Fibroblast of skin of abdomen (primary cell): ENCODE measurements at regions not wholly inside any gene's neighbourhood (a gene's known extent, or its start where the extent isn't known, plus 50 kb on each side); places are given as distances from the start of the nearest gene placed in this dataset.
"Not testable (repeated sequence)": the region's sequence is repeated elsewhere in the genome, so short reads cannot be mapped to it uniquely, and the experiment has no call there.

Experiments used
- DNase-seq: peaks from one replicate; pipeline ENCODE4 v3.0.0-alpha.2; 2013

DNA sequence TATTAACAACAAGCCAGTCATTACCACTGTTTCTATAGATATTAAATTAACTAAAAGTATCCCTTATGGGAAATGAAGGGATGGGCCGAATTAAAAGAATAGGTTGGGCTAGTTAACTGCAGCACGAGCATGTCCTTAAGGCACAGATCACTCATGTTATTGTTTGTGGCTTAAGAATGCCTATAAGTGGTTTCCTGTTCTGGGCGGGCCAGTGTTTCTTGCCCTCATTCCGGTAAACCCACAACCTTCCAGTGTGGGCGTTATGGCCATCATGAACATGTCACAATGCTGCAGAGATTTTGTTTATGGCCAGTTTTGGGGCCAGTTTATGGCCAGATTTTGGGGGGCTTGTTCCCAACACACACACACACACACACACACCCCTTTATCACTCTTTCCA lies 705.4 kb upstream of the NCAM2 start:
- not testable (repeated sequence) for DNase-seq

DNA sequence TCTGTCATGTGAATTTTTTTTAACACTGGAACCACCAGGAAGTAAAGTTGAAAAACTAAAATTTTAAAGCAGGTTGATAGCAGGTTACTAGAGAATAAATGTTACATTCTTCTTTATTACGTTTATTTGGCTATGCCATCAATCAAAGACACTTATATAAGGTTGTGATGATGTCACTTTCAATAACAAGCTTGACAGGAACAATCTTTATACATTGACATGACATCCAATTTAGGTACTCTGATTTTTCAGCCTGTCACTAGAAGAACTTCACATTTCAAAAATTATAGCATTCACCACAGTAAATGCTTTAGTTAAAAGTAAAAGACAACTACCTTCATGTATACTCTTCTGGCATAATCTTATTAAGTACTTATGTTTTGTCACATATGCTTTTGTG lies 696.8 kb upstream of the NCAM2 start:
- DNase-seq, result no peak

DNA sequence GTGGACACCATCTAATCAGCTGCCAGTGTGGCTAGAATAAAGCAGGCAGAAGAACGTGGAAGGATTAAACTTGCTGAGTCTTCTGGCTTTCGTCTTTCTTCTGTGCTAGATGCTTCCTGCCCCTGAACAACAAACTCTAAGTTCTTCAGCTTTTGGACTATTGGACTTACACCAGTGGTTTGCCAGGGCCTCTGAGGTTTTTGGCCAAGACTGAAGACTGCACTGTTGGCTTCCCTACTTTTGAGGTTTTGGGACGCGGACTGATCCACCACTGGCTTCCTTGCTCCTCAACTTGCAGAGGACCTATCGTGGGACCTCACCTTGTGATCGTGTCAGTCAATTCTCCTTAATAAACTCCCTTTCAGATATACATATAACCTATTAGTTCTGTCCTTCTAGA lies 696.1 kb upstream of the NCAM2 start:
- DNase-seq, result no peak

DNA sequence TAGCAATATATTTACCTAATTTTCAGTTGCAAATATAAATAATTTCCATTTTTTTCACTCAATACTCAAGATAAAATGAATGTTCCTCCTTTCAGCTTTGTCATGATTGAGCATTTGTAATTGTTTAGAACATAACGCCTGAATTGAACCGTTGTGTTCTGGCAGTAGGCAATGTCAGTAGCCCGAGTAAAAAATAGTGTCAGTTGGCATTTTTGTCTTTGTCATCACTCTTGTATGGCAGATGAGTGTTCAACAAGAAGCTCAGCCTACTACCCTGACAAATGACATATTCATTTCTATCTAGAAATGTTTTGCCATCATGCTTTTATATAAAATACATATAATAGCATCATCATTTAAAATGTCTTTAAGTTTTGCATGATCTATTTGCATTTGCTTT lies 691.4 kb upstream of the NCAM2 start:
- no peak for DNase-seq

DNA sequence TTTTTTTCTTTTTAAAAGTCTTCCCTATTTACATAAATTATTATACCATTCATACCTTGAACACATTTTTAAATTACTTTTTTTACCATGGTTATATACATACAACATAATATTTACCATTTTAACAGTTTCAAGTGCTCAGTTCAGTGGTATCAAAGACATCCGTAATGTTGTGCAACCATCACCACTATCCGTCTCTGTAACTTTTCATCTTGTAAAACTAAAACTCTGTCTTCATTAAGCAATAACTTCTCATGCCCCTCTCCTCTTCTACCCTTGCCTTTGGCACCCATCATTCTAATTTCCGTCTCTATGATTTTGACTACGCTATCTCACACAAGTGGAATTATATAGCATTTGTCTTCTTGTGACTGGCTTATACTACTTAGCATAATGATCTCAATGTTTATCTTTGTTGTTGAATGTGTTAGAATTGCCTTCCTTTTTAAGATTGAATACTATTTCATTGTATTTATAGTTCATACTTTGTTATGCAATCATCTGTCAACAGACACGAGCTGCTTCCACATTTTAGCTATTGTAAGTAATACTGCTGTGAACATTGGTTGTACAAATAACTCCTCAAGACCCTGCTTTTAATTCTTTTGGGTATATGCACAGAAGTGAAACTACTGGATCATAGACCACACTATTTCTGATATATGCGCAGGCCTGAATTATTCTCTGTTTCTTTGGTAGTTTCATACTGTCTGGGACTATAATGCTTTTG lies 689.5 kb upstream of the NCAM2 start:
- no peak for DNase-seq

DNA sequence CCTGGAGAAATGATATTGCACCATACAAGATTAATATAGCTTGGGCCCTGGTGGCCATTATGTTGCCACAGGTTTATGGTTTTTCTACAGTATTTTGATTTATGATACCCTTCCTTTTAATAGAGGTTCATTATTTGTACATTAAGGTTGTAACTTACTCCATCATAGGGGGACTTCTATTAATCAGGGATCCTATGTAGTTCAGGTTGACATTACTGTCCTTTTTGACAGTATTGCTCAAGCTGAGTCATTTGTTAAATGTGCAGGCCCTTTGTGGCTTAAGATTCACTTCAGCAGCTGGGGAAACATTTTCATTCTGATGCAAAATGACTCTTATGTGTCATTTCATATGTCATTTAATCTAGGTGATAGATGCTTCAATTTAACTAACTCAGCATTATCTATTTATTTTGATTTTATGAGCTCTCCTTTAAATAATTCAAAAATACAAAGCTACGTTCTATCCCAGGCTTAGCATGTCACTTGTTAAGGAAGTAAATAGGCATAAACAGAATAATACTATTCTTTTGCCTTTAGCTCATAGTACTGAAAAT lies 686.9 kb upstream of the NCAM2 start:
- DNase-seq, result no peak

DNA sequence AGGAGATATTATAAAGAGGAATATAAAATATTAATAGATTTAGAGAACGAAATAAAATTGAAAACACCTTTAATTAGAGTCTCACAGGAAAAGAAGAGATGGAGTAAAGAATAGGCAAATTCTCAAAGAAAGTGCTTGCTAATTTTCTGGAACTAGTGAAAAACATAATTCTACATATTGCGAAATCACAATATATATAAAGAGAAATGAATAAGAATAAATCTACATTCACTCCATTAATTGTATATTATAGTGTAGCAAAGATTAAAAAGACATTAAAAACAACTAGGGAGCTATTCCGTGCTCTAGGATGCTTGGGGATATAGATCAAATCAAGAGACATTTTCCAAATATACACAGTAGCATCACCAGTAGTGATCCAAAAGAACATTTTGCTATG lies 685.2 kb upstream of the NCAM2 start:
- DNase-seq, result no peak

DNA sequence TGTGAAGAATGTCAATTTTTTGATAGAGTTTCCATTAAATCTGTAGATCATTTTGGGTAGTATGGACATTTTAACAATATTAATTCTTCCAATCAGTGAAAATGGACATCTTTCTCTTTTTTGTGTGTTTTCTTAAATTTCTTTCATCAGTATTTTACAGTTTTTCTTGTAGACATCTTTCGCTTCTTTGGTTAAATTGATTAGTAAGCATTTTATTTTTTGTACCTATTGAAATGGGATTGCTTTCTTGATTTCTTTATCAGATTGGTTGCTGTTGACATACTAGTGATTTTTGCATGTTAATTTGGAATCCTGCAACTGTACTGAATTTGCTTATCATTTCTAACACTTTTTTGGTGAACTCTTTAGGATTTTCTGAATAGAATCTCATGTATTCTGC lies 683.2 kb upstream of the NCAM2 start:
- no peak for DNase-seq

DNA sequence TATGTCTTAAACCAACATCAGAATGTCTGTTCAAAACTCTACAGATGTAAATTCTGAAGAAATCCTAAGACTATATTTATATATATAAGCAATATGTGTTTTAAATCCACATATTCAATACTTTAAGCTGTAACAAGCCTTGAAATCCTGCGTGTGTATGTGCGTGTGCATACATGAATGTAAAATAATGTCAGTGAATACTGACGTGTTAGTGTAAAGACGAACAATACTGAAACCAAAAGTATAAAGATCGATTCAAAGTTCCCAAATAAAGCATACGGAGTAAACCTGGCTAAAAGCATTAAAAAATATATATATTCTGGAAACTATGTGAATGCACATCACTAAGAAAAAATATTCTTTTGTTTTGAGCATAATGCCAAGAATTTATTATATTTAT lies 668.6 kb upstream of the NCAM2 start:
- DNase-seq, result no peak

DNA sequence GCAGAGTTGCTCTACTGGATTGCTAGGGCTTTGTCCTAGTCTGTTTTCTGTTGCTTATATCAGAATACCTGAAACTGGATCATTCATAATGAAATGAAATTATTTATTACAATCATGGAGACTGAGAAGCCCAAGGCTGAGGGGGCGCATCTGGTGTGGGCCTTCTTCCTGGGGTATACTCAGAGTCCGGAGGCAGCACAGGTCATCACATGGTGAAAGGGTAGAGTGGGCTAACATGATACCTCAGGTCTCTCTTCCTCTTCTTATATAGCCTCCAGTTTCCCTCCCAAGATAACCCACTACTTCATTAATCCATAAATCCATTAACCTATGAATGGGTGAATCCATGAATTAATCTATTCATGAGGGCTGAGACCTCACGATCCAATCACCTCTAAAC lies 667.6 kb upstream of the NCAM2 start:
- DNase-seq, result no peak

DNA sequence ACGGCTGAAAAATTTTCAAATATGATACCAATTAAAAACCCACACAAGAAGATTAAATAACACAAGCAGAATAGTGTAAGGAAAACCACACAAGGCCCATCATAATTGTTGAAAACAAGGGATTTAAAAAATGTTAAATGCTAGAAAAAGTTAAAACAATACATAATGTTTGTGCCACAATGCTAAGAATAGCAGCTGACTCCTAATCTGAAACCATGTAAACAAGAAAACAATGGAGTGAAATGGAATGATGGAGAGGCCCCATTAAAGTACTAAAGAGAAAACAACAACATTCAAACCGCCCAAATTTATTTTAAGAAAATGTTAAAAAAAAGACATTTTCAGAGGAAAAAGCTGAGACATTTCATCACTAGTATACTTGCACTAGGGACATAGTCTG lies 663.6 kb upstream of the NCAM2 start:
- DNase-seq, result no peak

DNA sequence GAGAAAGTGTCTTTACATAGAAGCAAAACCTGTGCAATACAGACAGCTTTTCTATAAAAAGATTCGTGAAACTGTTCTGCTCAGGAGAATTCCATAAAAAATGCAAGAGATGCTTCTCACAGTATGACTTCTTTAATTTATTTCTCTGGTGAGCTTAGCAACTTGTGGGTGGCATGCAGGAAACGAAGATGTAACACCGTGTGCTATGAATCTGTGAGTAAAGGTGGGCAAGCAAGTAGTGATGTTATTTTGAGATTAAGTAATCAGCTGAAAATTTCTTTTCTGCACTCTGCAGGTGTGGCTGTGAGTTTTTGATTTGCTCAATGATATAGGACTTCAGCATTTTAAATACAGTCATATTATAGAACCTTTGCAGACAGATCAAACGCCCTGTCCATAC lies 656.8 kb upstream of the NCAM2 start:
- no peak for DNase-seq

DNA sequence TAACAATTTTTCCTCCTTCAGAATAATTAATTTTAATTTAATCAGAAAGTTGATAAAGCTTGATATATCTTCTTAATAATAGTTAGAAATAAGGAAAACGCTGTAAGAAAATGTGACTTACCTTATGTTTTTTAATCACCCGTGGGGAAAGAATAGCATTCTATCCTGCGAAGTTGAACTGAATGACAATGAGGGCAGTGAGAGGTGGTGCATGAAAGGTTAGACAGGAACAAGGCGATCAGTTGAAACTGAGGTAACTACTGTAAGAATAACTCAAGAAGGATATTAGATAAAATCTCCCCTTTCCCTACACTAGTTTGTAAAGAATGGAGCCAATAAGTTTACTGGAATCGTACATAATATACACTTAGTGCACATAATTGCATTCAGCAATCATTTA lies 655.0 kb upstream of the NCAM2 start:
- no peak for DNase-seq

DNA sequence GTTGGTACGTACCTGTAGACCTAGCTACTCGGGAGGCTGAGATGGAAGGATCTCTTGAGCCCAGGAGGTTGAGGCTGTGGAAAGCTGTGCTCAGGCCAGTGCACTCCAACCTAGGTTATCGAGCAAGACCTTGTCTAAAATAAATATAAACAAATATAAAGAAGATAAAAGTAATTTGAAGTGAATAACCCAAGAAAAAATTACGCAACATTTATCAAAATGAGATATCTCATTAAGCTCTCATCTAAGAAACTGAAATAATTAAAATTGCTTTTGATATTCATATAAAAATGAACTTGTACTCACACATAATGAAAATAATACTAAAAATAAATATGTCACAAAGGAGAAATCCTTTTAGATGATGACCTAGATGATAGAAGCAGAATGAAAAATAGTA lies 647.1 kb upstream of the NCAM2 start:
- no peak for DNase-seq

DNA sequence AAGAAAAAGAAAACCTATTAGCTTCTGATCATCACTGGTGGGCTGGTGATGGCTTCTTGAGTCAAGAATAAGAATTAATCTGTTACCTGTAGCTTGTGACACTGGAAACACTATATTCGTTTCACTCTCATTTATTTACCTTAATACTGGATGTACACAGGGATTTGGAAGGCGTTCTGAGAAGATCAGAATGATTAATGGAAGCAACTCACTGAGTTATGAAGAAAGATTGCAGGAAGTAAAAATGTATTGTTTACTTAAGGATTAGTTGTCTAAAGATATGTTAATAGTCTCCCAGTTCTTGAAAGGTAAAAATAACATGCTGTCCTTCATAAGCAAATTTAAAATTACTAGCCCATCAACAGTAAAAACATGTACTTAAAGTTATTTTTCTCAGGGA lies 644.9 kb upstream of the NCAM2 start:
- DNase-seq, result no peak

DNA sequence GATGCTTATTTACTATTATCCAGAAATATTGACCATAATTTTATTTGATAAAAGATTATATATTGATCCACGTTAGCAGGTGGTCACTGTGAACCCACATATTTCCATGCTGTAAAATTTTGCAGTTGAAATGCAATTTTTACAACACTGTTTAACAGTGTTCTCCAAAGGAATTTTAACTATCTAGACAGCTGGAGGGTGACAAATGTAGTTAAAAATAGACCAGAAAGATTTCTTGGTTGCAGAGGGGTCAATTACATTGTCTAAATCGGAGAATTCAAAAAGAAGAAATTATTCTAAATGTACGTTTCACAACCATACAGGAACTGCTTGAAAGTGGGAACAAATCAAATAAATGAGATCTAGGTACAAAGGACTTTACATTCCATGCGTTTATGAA lies 625.2 kb upstream of the NCAM2 start:
- DNase-seq, result no peak

DNA sequence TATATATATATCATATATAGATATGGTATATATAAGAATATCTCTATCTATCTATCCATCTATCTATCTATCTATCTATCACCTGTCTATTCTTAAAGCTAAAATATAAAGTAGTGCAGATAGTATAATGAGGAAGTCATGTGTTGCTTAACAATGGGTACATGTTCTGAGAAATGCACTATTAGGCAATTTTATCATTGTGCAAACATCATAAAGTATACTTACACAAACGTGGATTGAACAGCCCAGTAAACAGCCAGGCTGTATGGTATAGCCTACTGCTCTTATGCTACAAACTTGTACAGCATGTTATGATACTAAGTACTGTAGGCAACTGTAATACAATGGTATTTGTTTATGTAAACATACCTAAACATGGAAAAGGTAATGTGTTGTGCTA lies 621.0 kb upstream of the NCAM2 start:
- DNase-seq, result no peak

DNA sequence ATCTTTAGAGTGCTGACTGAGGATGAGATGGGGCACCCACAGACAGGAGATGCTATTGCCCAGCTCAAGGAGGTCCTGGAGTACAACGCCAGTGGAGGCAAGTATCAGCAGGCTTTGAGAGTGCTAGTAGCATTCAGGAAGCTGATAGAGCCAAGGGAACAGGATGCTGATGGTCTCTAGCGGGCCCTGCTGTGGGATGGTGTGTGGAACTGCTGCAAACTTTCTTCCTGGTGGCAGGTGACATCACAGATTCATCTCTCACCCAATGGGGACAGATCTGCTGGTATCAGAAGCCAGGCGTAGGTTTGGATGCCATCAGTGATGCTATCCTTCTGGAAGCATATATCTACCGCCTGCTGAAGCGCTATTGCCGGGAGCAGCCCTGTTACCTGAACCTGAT lies 609.8 kb upstream of the NCAM2 start:
- no peak for DNase-seq

DNA sequence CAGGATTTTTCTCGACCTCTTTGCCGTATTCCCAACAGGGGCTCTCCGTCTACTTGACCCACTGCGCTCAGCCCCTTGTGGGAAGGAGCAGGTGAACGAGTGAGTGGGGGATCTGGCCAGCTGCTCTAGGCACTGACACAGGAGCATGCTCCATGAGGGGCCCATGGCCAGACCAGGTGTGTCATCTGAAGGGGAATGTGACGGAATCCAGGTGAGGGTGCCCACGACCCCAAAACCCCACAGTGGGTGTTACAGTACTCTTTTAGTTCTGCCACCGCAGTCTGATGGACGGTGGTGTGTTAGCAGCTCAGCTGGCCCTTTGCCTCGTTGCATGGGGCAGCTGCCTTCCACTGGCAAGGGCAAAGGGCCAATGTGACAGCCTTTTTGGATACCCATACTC lies 601.4 kb upstream of the NCAM2 start:
- no peak for DNase-seq

DNA sequence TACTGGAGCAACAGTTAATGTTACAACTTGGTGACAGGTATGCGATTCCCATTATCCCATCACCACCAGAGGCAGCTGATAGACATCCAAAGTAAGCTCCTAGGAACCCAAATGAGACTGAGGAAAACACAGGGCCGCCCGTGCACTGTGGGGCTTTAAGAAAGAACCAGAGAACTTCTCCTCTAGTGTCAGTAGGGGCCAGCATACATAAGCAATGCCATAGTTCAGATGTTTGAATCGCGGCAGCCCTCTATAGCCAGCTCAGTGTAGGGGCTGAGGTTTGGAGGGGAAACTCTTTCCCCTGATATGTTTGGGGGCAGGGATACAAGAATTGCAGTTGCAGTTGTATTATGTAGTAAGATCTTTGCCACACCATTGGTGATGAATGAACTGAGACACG lies 593.3 kb upstream of the NCAM2 start:
- DNase-seq, result no peak

DNA sequence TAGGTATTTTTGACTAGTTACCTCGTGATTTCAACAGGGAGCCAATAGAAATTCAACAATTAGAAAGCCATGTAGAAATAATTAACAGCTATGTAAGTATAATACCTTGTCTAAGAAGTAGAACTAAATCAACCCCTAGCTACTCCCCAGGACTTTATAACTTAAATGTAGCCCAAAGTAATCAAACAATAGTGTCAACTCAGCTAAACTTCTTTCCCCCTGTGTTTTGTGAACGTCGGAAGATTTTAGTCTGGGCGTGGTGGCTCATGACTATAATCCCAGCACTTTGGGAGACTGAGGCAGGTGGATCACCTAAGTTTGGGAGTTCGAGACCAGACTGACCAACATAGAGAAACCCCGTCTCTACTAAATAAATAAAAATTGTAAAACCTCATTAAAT lies 579.9 kb upstream of the NCAM2 start:
- DNase-seq, result no peak

DNA sequence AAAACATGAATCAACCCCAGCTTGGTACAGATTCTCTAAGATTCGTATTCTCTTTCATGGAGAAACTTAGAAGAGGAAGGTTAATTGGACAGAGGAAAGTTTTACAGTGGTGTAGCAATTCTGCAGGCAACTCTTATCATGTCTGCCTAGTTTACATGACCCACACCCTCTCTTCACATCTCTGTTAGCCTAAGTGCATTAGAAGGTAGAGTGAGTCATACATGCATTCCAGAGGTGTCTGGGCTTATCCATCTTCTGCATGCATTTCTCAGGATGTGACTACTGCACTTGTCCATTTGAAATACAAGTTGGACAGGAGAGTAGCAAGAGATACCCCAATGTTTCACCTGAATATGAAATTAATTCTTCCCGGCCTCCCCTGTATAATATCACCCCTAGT lies 578.4 kb upstream of the NCAM2 start:
- no peak for DNase-seq

DNA sequence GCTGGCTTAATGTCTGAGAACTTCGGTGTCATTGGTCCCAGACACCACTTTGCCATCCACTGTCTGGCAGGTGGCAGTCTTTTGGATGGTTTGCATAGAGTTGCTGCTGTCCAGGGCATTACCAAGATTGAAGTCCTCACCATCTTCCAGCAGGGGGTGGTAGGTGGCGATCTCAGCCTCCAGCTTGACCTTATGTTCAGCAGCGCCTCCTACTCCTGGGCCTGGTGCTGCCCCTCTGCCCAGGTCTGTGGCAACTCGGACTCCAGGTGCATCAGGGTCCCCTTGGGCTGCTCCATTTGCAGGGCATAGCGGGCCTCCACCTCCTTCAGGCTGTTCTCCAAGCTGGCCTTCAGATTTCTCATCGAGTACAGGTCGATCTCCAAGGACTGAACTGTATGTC lies 573.3 kb upstream of the NCAM2 start:
- no peak for DNase-seq

DNA sequence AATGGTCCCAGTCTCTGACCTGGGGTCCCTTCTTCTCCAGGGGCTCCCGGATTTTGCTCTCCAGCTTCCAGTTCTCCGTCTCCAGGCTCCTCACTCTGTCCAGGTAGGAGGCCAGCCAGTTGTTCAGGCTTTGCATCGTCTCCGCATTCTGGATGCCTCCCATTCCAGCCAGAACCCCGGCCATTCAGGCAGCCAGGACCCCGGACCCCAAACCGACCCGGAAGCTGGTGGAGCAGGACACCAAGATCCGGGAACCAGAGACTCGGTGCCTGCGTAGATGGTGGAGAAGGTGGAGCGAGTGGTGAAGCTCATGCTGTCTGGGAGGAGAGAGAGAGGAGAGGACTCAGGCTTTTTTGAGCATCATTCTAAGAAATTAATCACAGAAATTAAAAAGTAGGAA lies 572.4 kb upstream of the NCAM2 start:
- no peak for DNase-seq

DNA sequence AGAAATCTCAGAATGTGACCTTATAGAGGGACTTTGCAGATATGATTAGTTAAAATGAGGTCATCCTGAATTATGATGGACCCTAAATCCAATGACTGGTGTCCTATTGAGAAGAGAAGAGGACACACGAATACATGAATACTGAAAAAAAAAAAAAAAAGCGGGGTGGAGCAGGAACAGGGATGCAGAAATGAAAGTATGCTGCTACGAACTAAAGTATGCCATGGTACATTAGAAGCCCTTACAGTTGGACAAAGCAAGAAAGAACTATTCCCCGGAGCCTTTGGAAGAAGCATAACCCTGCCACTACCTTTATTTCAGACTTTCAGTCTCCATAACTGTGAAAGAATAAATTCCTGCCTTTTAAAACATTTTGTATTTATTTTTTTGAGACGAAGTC lies 557.9 kb upstream of the NCAM2 start:
- DNase-seq, result no peak
